Suprapubic skin (tissue), 4 donors: ENCODE measurements at regions not wholly inside any gene's neighbourhood (a gene's known extent, or its start where the extent isn't known, plus 50 kb on each side); places are given as distances from the start of the nearest gene placed in this dataset.

Experiments
- DNase-seq, 2 donors: peaks; one replicate each; pipeline ENCODE4 v3.0.0-alpha.2; 2019; ENCODE audit warnings: low spot score in 2 of 2
- H3K27ac ChIP-seq: fragments of 200-600 bp; sonication (generic); one replicate; pipeline ENCODE4 v1.5.1; 2019
- H3K27me3 ChIP-seq: fragments of 200-600 bp; sonication (generic); one replicate; pipeline ENCODE4 v1.5.1; 2019
- H3K36me3 ChIP-seq: fragments of 200-600 bp; sonication (generic); one replicate; pipeline ENCODE4 v1.5.1; 2019
- H3K4me1 ChIP-seq: fragments of 200-600 bp; sonication (generic); one replicate; pipeline ENCODE4 v1.5.1; 2019
- H3K4me3 ChIP-seq: fragments of 200-600 bp; sonication (generic); one replicate; pipeline ENCODE4 v1.5.1; 2019; ENCODE audit warnings: mild to moderate bottlenecking
- H3K9me3 ChIP-seq: fragments of 200-600 bp; sonication (generic); one replicate; pipeline ENCODE4 v1.5.1; 2019
- CTCF ChIP-seq, 2 donors: fragments of 200-600 bp in 1 of 2; fragments of 450-650 bp in 1 of 2; sonication (generic) in 1 of 2; IDR thresholded peaks; one replicate each; pipeline ENCODE4 v1.5.1; 2016 to 2019; ENCODE audit warnings: antibody characterized with exemption in 2 of 2, mild to moderate bottlenecking in 1 of 2, moderate library complexity in 1 of 2
- EP300 ChIP-seq: sonication (generic); formaldehyde crosslinking; IDR thresholded peaks from one replicate; pipeline ENCODE4 v1.6.1; 2017; ENCODE audit warnings: antibody characterized with exemption
- POLR2A ChIP-seq, 2 donors: fragments of 450-650 bp; IDR thresholded peaks; one replicate each; pipeline ENCODE4 v1.6.1; 2017; ENCODE audit warnings: antibody characterized with exemption in 2 of 2, mild to moderate bottlenecking in 2 of 2, moderate library complexity in 2 of 2
- POLR2AphosphoS5 ChIP-seq, 3 donors: sonication (generic); formaldehyde crosslinking; IDR thresholded peaks; one replicate each; pipeline ENCODE4 v1.6.1; 2017; ENCODE audit warnings: antibody characterized with exemption in 3 of 3
- WGBS: methylation state at CpG from one replicate; pipeline ENCODE4 v1.1.5; 2018; 5-methylcytosine and 5-hydroxymethylcytosine counted together

- DNase-seq, result no peak
- no peaks in the 10 kb centered on the region for H3K36me3 ChIP-seq
- H3K9me3 ChIP-seq, result no peaks in the 10 kb centered on the region
- peaks cover 9% of the 10 kb centered on the region for H3K27me3 ChIP-seq
- TF ChIP-seq POLR2A (IDR thresholded peaks at IDR 0.05) (no peak), POLR2AphosphoS5 (IDR thresholded peaks at IDR 0.05) (no peak), EP300 (no peak), CTCF (IDR thresholded peaks at IDR 0.05) (no peak)
- H3K27ac ChIP-seq, result no peak overlapping the region
- H3K4me3 ChIP-seq, result no peak overlapping the region
- no peaks in the 10 kb centered on the region for H3K4me1 ChIP-seq
- WGBS, result 58% methylated on average over 2 of the region's 2 CpGs
These were observed 146.3 kb downstream of the TLE3 start for GRCh38 chr15:69951256-69951897.

- Histone ChIP-seq H3K4me3 (no peak overlapping the region), H3K27me3 (peaks cover 9% of the 10 kb centered on the region), H3K27ac (no peak overlapping the region), H3K9me3 (no peaks in the 10 kb centered on the region), H3K4me1 (no peaks in the 10 kb centered on the region), H3K36me3 (no peaks in the 10 kb centered on the region)
- TF ChIP-seq POLR2AphosphoS5 (IDR thresholded peaks at IDR 0.05), result no peak
- no peak for TF ChIP-seq POLR2A (IDR thresholded peaks at IDR 0.05)
- DNase-seq, result no peak
- WGBS, result 75% methylated on average over 9 of the region's 9 CpGs
These were observed 145.7 kb downstream of the TLE3 start for GRCh38 chr15:69951898-69952555.

- Histone ChIP-seq H3K27me3 (peaks cover 9% of the 10 kb centered on the region), H3K4me1 (no peaks in the 10 kb centered on the region), H3K4me3 (no peak overlapping the region), H3K36me3 (no peaks in the 10 kb centered on the region), H3K9me3 (no peaks in the 10 kb centered on the region), H3K27ac (no peak overlapping the region)
- 87% methylated on average over 6 of the region's 6 CpGs for WGBS
- DNase-seq, result no peak
- no peak for TF ChIP-seq POLR2AphosphoS5 (IDR thresholded peaks at IDR 0.05)
These were observed 144.7 kb downstream of the TLE3 start for GRCh38 chr15:69953051-69953450.

- Histone ChIP-seq H3K9me3 (no peaks in the 10 kb centered on the region), H3K4me3 (no peak overlapping the region), H3K27ac (no peak overlapping the region), H3K4me1 (no peaks in the 10 kb centered on the region), H3K36me3 (no peaks in the 10 kb centered on the region), H3K27me3 (peaks cover 9% of the 10 kb centered on the region)
- 73% methylated on average over 2 of the region's 2 CpGs for WGBS
- TF ChIP-seq POLR2AphosphoS5 (IDR thresholded peaks at IDR 0.05) (no peak), POLR2A (IDR thresholded peaks at IDR 0.05) (no peak)
- no peak for DNase-seq
These were observed 143.9 kb downstream of the TLE3 start for GRCh38 chr15:69953816-69954215.

GRCh38 chr15:69954666-69955065 lies 143.1 kb downstream of the TLE3 start:
- WGBS, result 57% methylated on average over 4 of the region's 5 CpGs
- H3K4me1 ChIP-seq, result no peaks in the 10 kb centered on the region
- no peak overlapping the region for H3K27ac ChIP-seq
- TF ChIP-seq POLR2A (IDR thresholded peaks at IDR 0.05) (no peak), EP300 (no peak)
- DNase-seq, result no peak
- H3K27me3 ChIP-seq, result peaks cover 9% of the 10 kb centered on the region
- H3K4me3 ChIP-seq, result no peak overlapping the region
- H3K36me3 ChIP-seq, result no peaks in the 10 kb centered on the region
- no peaks in the 10 kb centered on the region for H3K9me3 ChIP-seq

GRCh38 chr15:69955240-69955894 lies 142.3 kb downstream of the TLE3 start:
- WGBS, result 91% methylated on average over 9 of the region's 9 CpGs
- no peaks in the 10 kb centered on the region for H3K36me3 ChIP-seq
- H3K4me1 ChIP-seq, result no peaks in the 10 kb centered on the region
- no peak for TF ChIP-seq CTCF (IDR thresholded peaks at IDR 0.05)
- TF ChIP-seq EP300, result no peak
- DNase-seq, result no peak
- peaks cover 9% of the 10 kb centered on the region for H3K27me3 ChIP-seq
- no peak overlapping the region for H3K4me3 ChIP-seq
- no peak overlapping the region for H3K27ac ChIP-seq
- no peaks in the 10 kb centered on the region for H3K9me3 ChIP-seq

- Histone ChIP-seq H3K27me3 (peaks cover 9% of the 10 kb centered on the region), H3K36me3 (no peaks in the 10 kb centered on the region), H3K4me1 (no peaks in the 10 kb centered on the region), H3K27ac (no peak overlapping the region), H3K4me3 (no peak overlapping the region), H3K9me3 (no peaks in the 10 kb centered on the region)
- TF ChIP-seq EP300 (no peak), CTCF (IDR thresholded peaks at IDR 0.05) (no peak), POLR2AphosphoS5 (IDR thresholded peaks at IDR 0.05) (no peak), POLR2A (IDR thresholded peaks at IDR 0.05) (no peak)
- 84% methylated on average over 5 of the region's 5 CpGs for WGBS
- DNase-seq, result no peak
These were observed 141.3 kb downstream of the TLE3 start for GRCh38 chr15:69956417-69956816.
